ENCODE measurements at regions not wholly inside any gene's neighbourhood (a gene's known extent, or its start where the extent isn't known, plus 50 kb on each side); places are given as distances from the start of the nearest gene placed in this dataset.

DNA sequence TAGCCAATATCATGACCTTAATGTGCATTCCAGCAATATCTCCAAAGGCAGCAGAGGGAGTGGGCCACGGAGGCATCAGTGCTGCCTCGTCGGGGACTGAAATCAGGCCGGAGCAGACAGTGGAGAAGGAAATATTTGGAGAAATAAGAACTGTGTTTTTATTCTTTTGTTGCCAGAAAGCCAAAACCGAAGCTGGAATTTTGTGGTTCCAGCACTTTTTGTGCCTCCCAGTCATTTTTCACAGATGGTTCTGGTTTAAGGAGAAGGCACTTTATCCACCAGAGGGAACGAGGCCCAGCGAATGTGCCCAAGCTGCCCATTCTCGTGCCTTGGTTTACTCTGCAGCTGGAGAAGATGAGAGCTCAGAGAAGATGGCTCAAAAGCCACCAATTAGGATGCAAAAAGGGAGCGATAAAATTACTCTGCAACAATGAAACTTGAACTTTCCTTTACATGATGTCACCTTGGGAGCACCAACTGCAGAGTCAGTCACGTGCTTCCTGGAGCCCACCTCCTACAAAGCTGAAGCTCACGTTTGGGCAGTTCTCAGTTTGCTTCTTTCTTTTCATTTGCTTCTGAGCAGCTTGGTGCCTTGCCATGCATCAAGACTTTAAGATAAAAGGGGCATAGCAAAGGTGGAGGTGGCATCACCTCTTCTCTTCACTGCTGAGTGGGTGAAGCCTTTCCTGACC is 288.7 kb downstream of the LPIN1 start:
- Mint-ChIP-seq H3K27me3 (ENCODE audit: insufficient read depth) (peaks cover 2% of the 10 kb centered on the region; the same call in 1 of the 2 replicates), H3K27ac (no peak overlapping the region), H3K4me1 (ENCODE audit: low read depth) (peaks cover 36% of the 10 kb centered on the region), H3K36me3 (ENCODE audit: low read depth) (peaks cover 17% of the 10 kb centered on the region), H3K4me3 (no peak overlapping the region), H3K9me3 (peaks cover 19% of the 10 kb centered on the region)
- no peak for DNase-seq
- TF ChIP-seq, protein P1, sequence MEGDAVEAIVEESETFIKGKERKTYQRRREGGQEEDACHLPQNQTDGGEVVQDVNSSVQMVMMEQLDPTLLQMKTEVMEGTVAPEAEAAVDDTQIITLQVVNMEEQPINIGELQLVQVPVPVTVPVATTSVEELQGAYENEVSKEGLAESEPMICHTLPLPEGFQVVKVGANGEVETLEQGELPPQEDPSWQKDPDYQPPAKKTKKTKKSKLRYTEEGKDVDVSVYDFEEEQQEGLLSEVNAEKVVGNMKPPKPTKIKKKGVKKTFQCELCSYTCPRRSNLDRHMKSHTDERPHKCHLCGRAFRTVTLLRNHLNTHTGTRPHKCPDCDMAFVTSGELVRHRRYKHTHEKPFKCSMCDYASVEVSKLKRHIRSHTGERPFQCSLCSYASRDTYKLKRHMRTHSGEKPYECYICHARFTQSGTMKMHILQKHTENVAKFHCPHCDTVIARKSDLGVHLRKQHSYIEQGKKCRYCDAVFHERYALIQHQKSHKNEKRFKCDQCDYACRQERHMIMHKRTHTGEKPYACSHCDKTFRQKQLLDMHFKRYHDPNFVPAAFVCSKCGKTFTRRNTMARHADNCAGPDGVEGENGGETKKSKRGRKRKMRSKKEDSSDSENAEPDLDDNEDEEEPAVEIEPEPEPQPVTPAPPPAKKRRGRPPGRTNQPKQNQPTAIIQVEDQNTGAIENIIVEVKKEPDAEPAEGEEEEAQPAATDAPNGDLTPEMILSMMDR (IDR thresholded peaks at IDR 0.05) = no peak

DNA sequence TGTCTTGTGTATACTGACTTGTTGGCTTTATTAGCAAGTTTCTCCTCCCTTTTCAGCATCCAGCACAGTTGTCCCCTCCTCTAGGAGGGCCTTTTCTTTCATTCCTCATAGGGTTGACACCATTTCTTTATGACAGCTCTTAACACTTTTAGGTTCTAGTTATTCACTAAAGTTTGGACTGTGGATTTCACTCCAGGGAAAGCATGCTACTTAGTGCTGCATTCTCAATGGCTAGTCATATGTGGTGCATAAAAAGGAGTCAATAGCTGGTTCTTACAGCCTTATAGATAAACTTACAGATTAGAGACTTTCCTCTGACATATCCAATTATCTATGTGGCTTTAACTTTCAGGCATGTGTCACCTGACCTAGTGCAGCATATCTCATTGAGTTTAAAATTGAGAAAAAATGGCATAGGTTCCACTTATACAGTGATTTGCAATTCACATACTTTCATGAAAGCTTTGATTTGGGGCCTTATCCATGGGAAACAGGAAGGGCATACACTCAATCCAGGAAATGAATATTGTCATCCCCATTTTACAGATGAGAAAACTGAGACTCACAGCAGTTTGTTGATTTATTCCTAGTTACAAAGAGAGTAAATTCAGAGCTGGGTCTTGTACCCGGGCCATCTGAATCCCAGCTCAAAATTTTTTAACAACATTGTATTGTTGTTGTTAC is 289.7 kb downstream of the LPIN1 start:
- peaks cover 23% of the 10 kb centered on the region for H3K36me3 Mint-ChIP-seq (ENCODE audit: low read depth)
- peaks cover 2% of the 10 kb centered on the region; the same call in 1 of the 2 replicates for H3K27me3 Mint-ChIP-seq (ENCODE audit: insufficient read depth)
- H3K4me3 Mint-ChIP-seq = no peak overlapping the region
- peaks cover 36% of the 10 kb centered on the region for H3K4me1 Mint-ChIP-seq (ENCODE audit: low read depth)
- TF ChIP-seq, protein P1 (IDR thresholded peaks at IDR 0.05) = no peak
- no peak overlapping the region for H3K27ac Mint-ChIP-seq
- peaks cover 28% of the 10 kb centered on the region for H3K9me3 Mint-ChIP-seq
- no peak for DNase-seq

DNA sequence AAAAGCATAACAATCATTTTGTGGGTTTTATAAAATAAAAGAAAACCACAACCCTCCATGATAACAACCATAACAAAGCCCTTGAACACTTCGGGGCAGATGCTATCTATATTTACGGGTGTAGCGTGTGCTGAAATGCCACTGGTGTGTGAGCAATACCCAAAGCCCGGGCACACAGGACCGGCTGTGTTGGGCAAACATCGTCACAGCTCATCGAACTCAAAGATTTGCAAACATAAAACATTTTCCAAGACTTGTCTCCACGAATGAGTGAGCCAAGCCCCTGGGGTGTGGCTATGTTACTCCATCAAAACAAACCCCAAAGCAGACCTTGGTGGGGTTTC is 290.2 kb downstream of the LPIN1 start:
- H3K36me3 Mint-ChIP-seq (ENCODE audit: low read depth) = peaks cover 26% of the 10 kb centered on the region
- H3K4me3 Mint-ChIP-seq = no peak overlapping the region
- no peak overlapping the region for H3K27ac Mint-ChIP-seq
- peaks cover 2% of the 10 kb centered on the region; the same call in 1 of the 2 replicates for H3K27me3 Mint-ChIP-seq (ENCODE audit: insufficient read depth)
- H3K9me3 Mint-ChIP-seq = peaks cover 31% of the 10 kb centered on the region
- peaks cover 36% of the 10 kb centered on the region for H3K4me1 Mint-ChIP-seq (ENCODE audit: low read depth)
- no peak for DNase-seq
- TF ChIP-seq, protein P1 (IDR thresholded peaks at IDR 0.05) = no peak

DNA sequence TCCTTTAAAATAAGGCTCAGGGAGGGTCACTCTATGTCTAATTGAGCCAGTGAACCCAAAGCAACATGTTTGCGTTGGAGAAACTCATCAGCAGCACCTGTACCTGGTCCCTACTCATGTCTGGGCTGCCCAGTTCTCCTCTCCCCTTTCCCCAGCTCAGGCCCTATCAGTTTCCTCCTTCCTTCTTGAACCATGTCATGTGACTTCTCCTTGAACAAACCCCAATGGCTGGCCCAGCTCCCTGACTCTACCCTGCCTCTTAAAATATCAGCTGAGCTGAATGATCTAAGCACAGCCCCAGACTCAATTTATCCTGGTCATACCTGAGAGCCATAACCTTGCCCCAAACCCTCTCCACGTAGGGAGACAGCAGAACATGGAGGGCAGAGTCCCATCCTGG is 290.9 kb downstream of the LPIN1 start:
- Mint-ChIP-seq H3K9me3 (peaks cover 35% of the 10 kb centered on the region), H3K27ac (no peak overlapping the region), H3K4me3 (no peak overlapping the region), H3K4me1 (ENCODE audit: low read depth) (peaks cover 30% of the 10 kb centered on the region), H3K36me3 (ENCODE audit: low read depth) (peaks cover 28% of the 10 kb centered on the region), H3K27me3 (ENCODE audit: insufficient read depth) (peaks cover 2% of the 10 kb centered on the region)
- DNase-seq = no peak
- TF ChIP-seq, protein P1 (IDR thresholded peaks at IDR 0.05) = no peak

DNA sequence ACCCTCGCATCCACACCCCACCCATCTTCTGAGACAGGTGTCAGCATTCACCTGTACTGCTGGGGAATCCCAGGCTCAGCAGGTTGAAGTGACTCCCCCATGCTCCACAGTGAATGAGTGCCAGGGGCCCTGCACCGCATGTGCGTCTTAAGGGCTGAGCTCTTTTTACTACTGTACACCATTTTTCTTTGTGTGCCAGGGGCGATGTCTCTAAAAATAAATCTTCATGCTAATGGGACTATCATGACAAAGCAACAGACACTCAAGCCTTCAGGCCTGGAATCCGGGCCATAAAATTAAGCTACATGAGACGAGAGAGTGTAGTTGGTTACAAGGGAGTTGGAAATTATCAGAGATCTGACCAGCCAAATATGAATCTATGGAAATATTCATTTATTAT is 294.8 kb downstream of the LPIN1 start:
- peaks cover 35% of the 10 kb centered on the region for H3K9me3 Mint-ChIP-seq
- TF ChIP-seq, protein P1 (IDR thresholded peaks at IDR 0.05) = no peak
- peaks cover 6% of the 10 kb centered on the region for H3K4me1 Mint-ChIP-seq (ENCODE audit: low read depth)
- H3K27me3 Mint-ChIP-seq (ENCODE audit: insufficient read depth) = peaks cover 4% of the 10 kb centered on the region
- H3K27ac Mint-ChIP-seq = no peak overlapping the region
- H3K4me3 Mint-ChIP-seq = no peak overlapping the region
- no peak for DNase-seq
- peaks cover 28% of the 10 kb centered on the region for H3K36me3 Mint-ChIP-seq (ENCODE audit: low read depth)

Measured in HFFc6 (cell line).